Endothelial cell of umbilical vein (primary cell): ENCODE measurements at regions not wholly inside any gene's neighbourhood (a gene's known extent, or its start where the extent isn't known, plus 50 kb on each side); places are given as distances from the start of the nearest gene placed in this dataset.

Experiments used
- BruUV-seq: library from RNA; stranded (reverse); fragments of 400-500 nt; replicated peaks from 2 replicates; lab custom pipeline; 2021; lab: Mats Ljungman, UMichigan
- CTCF ChIA-PET: fragments of 300-600, 350-600 bp; sonication (Branson Sonifier 250); formaldehyde crosslinking; loops from one replicate; lab custom pipeline; 2021; ENCODE audit warnings: antibody characterized with exemption, inconsistent platforms; lab: Charles Lee
- POLR2A ChIA-PET: fragments of 300-600, 350-600 bp; sonication (Branson Sonifier 250); formaldehyde crosslinking; loops from one replicate; lab custom pipeline; 2021; ENCODE audit warnings: antibody characterized with exemption, inconsistent platforms; lab: Charles Lee
- DNase-seq: peaks from one replicate; pipeline ENCODE4 v3.0.0-alpha.2; 2011; ENCODE audit warnings: low read depth, low spot score
- FAIRE-seq: peaks from 2 replicates; lab custom pipeline; 2011; peaks lifted over from hg19 to GRCh38; lab: Jason Lieb, UNC
- H2AFZ ChIP-seq: 2 replicates; pipeline ENCODE4 v1.6.0; 2012; ENCODE audit warnings: low read depth, low read length, control low read depth, inconsistent platforms
- H3K27ac ChIP-seq: 2 replicates; pipeline ENCODE4 v1.5.1; 2011; ENCODE audit warnings: low read depth, mild to moderate bottlenecking, control low read depth, low read length, moderate library complexity; ENCODE audit not compliant: insufficient read depth
- H3K27me3 ChIP-seq, 2 experiments: 2 replicates each; pipeline versions ENCODE4 v1.6.0 to v1.6.1; 2011; ENCODE audit warnings: low read length in 2 of 2, mixed read lengths in 1 of 2; ENCODE audit not compliant: control insufficient read depth in 2 of 2, insufficient read depth in 2 of 2
- H3K36me3 ChIP-seq, 2 experiments: 2 replicates in 1 of 2; 3 replicates in 1 of 2; pipeline ENCODE4 v1.5.1; 2011; ENCODE audit warnings: low read length in 2 of 2, mild to moderate bottlenecking in 1 of 2, moderate library complexity in 1 of 2; ENCODE audit not compliant: control insufficient read depth in 2 of 2, insufficient read depth in 2 of 2; ENCODE audit errors: extremely low read depth in 1 of 2
- H3K4me1 ChIP-seq: 3 replicates; pipeline ENCODE4 v1.5.1; 2011; ENCODE audit warnings: mild to moderate bottlenecking, low read length; ENCODE audit not compliant: control insufficient read depth, insufficient read depth; ENCODE audit errors: extremely low read depth
- H3K4me2 ChIP-seq: 2 replicates; pipeline ENCODE4 v1.6.1; 2011; ENCODE audit warnings: low read length, control low read depth, mixed read lengths; ENCODE audit not compliant: insufficient read depth
- H3K4me3 ChIP-seq, 3 experiments: fragments of 200-600 bp in 1 of 3; sonication (generic), shearing (Covaris generic) in 1 of 3; replicated peaks in 1 of 3; 2 replicates each; pipeline ENCODE4 v1.5.1; 2011 to 2016; ENCODE audit warnings: control low read depth in 3 of 3, low read length in 3 of 3, mild to moderate bottlenecking in 2 of 3, inconsistent platforms in 1 of 3, low read depth in 1 of 3, moderate library complexity in 1 of 3; ENCODE audit not compliant: insufficient read depth in 1 of 3
- H3K79me2 ChIP-seq: 2 replicates; pipeline ENCODE4 v1.6.0; 2012; ENCODE audit warnings: low read length, inconsistent platforms; ENCODE audit not compliant: control insufficient read depth, insufficient read depth
- H3K9ac ChIP-seq: replicated peaks from 2 replicates; pipeline ENCODE3; 2011; ENCODE audit warnings: low read length, control low read depth; ENCODE audit not compliant: insufficient read depth; ENCODE audit errors: extremely low read depth
- H3K9me1 ChIP-seq: replicated peaks from 3 replicates; pipeline ENCODE4 v1.6.0; 2011; ENCODE audit warnings: mild to moderate bottlenecking, low read length; ENCODE audit not compliant: control insufficient read depth, insufficient read depth; ENCODE audit errors: extremely low read depth
- H3K9me3 ChIP-seq: replicated peaks from 2 replicates; pipeline ENCODE4 v1.5.1; 2012; ENCODE audit warnings: low read length, inconsistent platforms; ENCODE audit not compliant: control insufficient read depth, insufficient read depth
- H4K20me1 ChIP-seq: replicated peaks from 2 replicates; pipeline ENCODE3; 2011; ENCODE audit warnings: mild to moderate bottlenecking, low read length; ENCODE audit not compliant: control insufficient read depth, insufficient read depth; ENCODE audit errors: extremely low read depth
- EZH2 ChIP-seq: IDR thresholded peaks from 2 replicates; pipeline ENCODE4 v1.6.1; 2012; ENCODE audit warnings: borderline replicate concordance, low read depth, mild to moderate bottlenecking, moderate library complexity, low read length, inconsistent platforms; ENCODE audit not compliant: severe bottlenecking
- FOS ChIP-seq: IDR thresholded peaks from 2 replicates; pipeline ENCODE4 v1.6.1; 2011; ENCODE audit warnings: mild to moderate bottlenecking, low read length, moderate library complexity, borderline replicate concordance; ENCODE audit not compliant: insufficient read depth
- GATA2 ChIP-seq: IDR thresholded peaks from 2 replicates; pipeline ENCODE4 v1.7.0; 2011; ENCODE audit warnings: low read depth, mild to moderate bottlenecking, moderate library complexity, mixed read lengths, low read length; ENCODE audit not compliant: insufficient read length, insufficient read depth
- JUN ChIP-seq: IDR thresholded peaks from 2 replicates; pipeline ENCODE4 v1.6.1; 2011; ENCODE audit warnings: borderline replicate concordance, low read depth; ENCODE audit not compliant: insufficient read length, insufficient read depth
- MAX ChIP-seq: IDR thresholded peaks from 2 replicates; pipeline ENCODE4 v1.6.1; 2011; ENCODE audit not compliant: insufficient read depth, insufficient read length
- MYC ChIP-seq: IDR thresholded peaks from one replicate; pipeline ENCODE4 v1.6.1; 2011; ENCODE audit warnings: mild to moderate bottlenecking, low read depth, low read length
- POLR2A ChIP-seq: IDR thresholded peaks from 2 replicates; pipeline ENCODE4 v1.6.1; 2012; ENCODE audit warnings: low read depth, mild to moderate bottlenecking, control low read depth, low read length
- POLR2AphosphoS5 ChIP-seq: IDR thresholded peaks from 2 replicates; pipeline ENCODE4 v1.6.1; 2012; ENCODE audit warnings: low read depth, mild to moderate bottlenecking, control low read depth, low read length, moderate library complexity; ENCODE audit not compliant: insufficient read depth
- dilution Hi-C: fragments of 300-500 bp; cut with MboI; formaldehyde crosslinking; loops from one replicate; pipeline ENCODE4 v1.15.0; 2019; ENCODE audit warnings: low sequenced_read_pairs; ENCODE audit not compliant: extremely low pct_ligation_motif_present
- intact Hi-C: fragments of 100-400 bp; cut with micrococcal nuclease; formaldehyde crosslinking; loops from one replicate; pipeline ENCODE4 v1.10.0; 2022
- TF ChIP-seq, protein P1 (sequence below), 2 donors: IDR thresholded peaks; 1 replicate in 1 of 2; 2 replicates in 1 of 2; pipeline ENCODE4 v1.5.1; 2011; ENCODE audit warnings: low read length in 2 of 2, mild to moderate bottlenecking in 2 of 2, moderate library complexity in 2 of 2, control low read depth in 1 of 2, inconsistent platforms in 1 of 2, low read depth in 1 of 2; ENCODE audit not compliant: insufficient read depth in 1 of 2; ENCODE audit errors: extremely low read depth in 1 of 2

DNA sequence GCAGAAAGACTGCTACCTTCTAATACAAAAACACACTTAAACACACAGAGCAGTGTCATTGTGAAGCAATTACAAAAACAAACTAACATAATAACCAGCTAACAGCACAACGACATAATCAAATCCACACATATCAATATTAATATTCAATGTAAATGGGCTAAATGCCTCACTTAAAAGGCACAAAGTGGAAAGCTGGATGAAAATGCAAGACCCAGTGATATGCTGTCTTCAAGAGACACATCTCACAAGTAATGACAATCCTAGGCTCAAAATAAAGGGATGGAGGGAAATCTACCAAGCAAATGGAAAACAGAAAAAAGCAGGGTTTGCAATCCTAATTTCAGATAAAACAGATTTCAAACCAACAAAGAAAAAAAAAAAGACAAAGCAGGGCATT, 67.8 kb upstream of the HTR1E start:
- H3K27ac ChIP-seq: no peak overlapping the region
- ChIA-PET CTCF (interaction anchor here (1.1 kb wide), 1 partner anchor 10 kb away, joined by 4 read pairs; no protein-coding TSS in a partner anchor), POLR2A (no interaction called here)
- H3K4me2 ChIP-seq: no peak overlapping the region
- no peaks in the 10 kb centered on the region for H3K27me3 ChIP-seq
- no peaks in the 10 kb centered on the region for H4K20me1 ChIP-seq
- H3K4me1 ChIP-seq: no peaks in the 10 kb centered on the region
- DNase-seq (no peak), FAIRE-seq (no peak)
- dilution Hi-C loops: no loop called here
- H2AFZ ChIP-seq: no peak overlapping the region
- TF ChIP-seq EZH2 (no peak), FOS (no peak), POLR2AphosphoS5 (no peak), POLR2A (no peak), MYC (no peak), JUN (no peak), GATA2 (no peak), MAX (no peak)
- TF ChIP-seq, protein P1, sequence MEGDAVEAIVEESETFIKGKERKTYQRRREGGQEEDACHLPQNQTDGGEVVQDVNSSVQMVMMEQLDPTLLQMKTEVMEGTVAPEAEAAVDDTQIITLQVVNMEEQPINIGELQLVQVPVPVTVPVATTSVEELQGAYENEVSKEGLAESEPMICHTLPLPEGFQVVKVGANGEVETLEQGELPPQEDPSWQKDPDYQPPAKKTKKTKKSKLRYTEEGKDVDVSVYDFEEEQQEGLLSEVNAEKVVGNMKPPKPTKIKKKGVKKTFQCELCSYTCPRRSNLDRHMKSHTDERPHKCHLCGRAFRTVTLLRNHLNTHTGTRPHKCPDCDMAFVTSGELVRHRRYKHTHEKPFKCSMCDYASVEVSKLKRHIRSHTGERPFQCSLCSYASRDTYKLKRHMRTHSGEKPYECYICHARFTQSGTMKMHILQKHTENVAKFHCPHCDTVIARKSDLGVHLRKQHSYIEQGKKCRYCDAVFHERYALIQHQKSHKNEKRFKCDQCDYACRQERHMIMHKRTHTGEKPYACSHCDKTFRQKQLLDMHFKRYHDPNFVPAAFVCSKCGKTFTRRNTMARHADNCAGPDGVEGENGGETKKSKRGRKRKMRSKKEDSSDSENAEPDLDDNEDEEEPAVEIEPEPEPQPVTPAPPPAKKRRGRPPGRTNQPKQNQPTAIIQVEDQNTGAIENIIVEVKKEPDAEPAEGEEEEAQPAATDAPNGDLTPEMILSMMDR (IDR thresholded peaks at IDR 0.05; ENCODE audit: extremely low read depth in 1 of 2, insufficient read depth in 1 of 2, low read depth in 1 of 2, low read length in 2 of 2): no peak
- BruUV-seq: no TSS peak
- no peaks in the 10 kb centered on the region for H3K36me3 ChIP-seq
- H3K9me1 ChIP-seq: no peaks in the 10 kb centered on the region
- H3K9ac ChIP-seq: no peak overlapping the region
- H3K4me3 ChIP-seq: no peak overlapping the region
- intact Hi-C loops: no loop called here
- peaks cover 3% of the 10 kb centered on the region for H3K9me3 ChIP-seq
- no peaks in the 10 kb centered on the region for H3K79me2 ChIP-seq
